ENCODE measurements at regions not wholly inside any gene's neighbourhood (a gene's known extent, or its start where the extent isn't known, plus 50 kb on each side); places are given as distances from the start of the nearest gene placed in this dataset.
"Not testable (repeated sequence)": the region's sequence is repeated elsewhere in the genome, so short reads cannot be mapped to it uniquely, and the experiment has no call there.

DNA sequence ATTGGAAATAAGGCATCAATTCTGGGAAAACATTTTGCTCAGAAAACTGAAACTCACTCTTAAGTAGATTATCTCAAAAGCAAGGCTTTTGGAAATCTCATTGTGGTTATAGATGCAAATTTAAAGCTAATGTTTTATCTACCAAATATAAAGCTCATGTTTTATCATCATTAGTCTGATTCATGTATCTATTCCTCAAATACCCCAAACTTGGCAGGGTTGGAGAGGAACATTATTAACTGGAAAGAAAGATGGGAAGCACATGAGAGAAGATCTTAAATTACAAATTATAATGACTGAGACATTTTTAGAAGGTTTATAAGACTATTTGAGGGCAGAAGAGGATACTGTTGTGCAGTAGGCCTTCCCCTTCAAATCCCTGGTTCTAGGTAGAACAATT, 137.3 kb upstream of the TGFBR2 start:
- DNase-seq (ENCODE audit: low spot score) = no peak

DNA sequence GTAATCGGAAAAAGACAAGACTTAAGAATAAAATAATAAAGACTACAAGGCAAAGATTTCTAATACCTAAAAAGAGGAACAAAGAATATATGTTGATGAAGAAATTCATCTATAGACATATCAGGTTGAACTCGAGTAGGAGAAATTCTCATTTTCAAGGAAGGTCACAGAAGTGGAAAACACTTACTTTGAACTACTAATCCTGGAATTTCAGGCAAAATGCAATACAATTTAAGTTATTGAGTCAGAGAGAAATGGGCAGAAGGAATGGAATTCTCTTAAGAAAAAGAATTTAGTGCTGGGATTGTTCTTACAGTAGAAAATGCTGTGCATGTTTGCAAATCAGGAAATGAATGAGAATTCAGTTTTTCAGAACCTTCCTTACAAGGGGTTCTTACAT, 135.9 kb upstream of the TGFBR2 start:
- DNase-seq (ENCODE audit: low spot score) = no peak

DNA sequence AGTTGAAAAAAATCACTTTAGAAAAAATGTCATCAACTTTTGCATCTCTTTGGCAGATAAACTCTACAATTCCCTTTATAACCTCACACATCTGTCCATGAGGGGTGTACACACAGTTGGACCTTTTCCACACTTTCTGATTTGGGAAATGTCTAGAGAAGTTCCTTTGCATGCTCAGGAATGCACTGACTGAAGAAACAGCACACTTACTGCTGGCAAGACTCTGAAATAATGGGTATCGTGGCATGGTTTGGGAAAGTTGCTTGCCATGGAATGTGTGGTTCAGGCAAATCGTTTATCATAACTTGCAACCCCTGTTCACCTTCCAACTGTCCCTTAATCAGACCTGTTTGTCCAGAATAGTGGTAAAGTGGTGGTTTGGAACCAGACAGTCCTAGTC, 135.3 kb upstream of the TGFBR2 start:
- DNase-seq (ENCODE audit: low spot score) = no peak

DNA sequence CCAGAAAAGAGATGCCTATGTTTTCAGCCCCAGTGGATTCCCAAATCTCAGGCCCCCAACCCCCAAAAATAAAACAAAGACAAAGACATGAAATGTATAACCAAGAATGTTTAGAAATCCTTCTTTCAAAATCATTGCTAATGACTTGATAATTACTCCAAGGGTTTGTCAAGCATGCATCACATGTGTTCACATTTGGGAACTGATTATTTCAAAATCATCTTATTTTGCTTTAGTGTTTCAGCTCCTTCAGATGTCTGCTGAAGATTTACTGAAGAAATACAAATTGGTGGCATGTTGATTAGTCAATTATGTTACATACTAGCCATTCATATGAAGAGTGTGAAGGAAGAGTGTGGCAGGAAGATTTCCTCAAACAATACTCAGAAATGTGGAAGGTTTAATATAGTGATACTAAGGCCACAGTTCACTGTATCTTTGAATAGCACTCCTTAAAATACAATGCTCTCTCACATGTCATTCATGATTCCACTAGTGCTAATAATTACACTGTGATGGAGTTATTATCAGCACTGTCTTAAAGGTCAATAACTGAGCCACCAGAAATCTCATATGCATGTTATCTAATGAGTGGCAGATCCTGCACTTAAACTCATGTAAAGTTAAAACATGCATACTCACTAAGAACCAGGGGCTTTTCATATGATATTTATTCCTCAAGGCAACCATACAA, 134.5 kb upstream of the TGFBR2 start:
- DNase-seq (ENCODE audit: low spot score) = no peak

DNA sequence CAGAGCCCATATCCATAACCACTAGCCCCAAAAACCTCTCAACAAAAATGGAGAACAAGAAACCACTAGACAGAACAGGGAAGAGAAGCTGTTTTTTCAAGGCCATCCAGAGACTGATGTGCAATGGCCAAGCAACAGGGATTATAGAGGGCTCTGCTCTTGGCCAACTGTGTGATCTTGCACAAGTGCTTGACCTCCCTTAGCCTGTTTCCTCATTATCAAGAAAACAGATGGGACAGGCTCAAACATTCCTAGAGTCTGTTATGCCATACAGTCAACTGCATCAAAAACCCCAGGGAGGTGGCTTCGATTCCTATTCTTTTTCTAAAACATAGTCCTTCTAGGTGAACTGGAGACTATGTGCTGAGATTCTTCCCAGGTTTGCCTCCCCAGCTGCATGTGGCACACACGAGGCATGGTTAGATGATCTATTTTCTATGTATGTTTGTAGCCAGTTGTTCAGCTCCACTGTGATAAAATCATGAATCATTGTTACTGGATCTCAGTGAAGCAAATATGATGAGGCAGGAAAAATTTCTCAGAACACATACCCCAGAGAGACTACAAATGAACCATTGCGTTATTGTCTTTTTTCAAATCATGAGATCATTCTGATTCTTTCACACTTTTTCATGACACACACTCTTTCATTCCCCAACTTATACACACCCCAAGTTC, 132.9 kb upstream of the TGFBR2 start:
- DNase-seq (ENCODE audit: low spot score) = no peak

DNA sequence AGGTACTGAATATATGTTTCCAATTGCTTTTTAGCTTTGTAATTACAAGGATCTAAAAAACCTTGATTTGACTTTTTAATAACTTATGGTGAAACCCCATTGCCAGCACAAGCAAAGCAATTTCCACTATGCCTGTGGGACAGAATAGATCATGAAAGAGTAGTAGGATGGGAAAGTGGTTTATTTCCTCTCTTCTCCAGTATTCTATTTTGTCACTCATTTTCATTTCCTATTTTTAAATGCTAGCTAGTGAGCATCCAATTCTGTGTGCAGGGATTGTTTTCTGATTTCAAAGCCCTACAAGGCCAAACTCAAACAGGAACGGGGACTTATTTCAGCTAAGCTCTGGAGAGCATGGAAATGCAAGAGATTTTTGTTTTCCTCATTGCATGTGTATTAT, 132.0 kb upstream of the TGFBR2 start:
- DNase-seq (ENCODE audit: low spot score) = no peak

DNA sequence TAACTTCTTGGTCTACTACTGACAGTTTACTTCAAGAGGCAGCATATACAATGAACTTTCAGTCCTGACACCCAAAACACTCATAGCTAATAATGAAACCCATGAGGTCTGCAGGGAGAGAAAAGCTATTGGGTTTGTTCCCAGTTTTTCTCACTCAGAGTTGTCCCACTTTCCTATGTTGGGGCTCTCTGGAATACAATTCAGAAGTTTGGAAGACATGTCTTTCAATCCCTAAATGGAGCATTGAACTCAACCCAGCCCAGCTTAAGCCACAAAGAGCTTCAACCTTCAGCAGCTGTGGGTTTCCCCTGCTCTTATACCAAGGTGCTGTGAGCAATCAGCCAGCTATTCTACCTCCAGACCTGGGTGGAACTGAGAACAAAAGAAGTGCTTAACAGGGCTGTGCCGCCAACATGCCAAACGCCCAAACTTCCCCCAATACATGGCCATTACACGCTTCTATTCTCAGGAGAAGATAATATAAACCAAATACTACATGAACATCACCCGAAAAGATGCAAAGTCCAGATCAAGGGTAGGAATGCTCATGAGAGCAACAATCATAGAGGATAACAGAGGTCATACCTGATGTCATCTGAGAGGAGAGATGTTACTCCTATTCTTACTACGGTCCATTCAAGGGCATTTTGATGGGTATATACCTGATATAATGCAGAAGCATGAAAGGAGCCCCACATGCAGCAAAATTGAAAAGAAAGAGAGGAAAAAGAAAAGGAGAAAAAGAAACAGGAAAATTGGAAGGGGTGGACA, 131.2 kb upstream of the TGFBR2 start:
- DNase-seq (ENCODE audit: low spot score) = no peak

DNA sequence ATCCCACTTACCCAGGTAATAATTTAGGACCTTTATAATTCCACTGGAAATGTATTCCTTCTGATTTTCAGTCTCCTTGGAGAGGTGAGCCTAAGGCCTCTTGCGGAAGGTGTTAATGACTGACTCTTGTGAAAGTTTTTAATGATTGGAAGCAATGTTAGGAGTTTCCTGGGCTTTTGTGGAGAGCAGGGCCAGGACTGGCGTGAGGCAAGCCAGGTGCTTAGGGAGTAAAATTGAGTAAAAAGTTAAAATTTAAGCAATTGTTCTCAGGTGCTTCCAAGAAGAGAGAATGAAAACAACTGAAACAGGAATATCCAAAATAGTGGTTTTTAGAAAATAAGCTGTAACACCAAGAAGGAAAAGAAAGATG, 130.6 kb upstream of the TGFBR2 start:
- DNase-seq (ENCODE audit: low spot score) = no peak

DNA sequence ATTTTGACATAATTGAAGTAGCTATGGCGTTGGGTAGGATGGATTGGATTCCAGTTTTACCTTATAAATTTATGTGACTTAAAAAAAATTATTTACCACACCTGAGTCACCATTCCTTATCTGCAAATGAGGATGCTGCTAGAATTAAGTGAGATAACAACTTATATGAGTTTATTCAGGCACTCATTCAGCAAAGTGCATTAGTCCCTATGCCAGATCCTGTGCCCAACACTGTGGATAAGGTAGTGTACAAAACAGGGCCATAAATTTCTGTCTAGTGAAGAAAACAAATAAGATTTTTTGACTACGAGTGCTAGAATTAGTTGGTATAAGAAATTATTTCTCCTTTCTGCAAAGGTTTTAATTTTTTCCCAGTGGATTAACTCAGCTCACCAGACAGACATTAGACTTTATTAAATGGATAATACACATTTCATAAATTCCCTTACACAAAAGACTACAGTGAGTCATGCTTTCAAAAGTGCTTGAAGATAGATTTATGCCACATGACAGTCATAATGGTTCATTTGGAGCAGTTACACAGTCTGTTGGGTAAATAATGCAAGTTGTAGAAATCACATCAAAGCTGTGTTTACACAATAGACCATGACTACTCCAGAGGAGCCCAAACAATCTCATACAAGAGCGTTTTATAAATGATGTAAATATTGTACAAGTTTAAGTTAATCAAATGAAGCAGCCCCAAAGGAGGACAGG, 129.9 kb upstream of the TGFBR2 start:
- no peak for DNase-seq (ENCODE audit: low spot score)

DNA sequence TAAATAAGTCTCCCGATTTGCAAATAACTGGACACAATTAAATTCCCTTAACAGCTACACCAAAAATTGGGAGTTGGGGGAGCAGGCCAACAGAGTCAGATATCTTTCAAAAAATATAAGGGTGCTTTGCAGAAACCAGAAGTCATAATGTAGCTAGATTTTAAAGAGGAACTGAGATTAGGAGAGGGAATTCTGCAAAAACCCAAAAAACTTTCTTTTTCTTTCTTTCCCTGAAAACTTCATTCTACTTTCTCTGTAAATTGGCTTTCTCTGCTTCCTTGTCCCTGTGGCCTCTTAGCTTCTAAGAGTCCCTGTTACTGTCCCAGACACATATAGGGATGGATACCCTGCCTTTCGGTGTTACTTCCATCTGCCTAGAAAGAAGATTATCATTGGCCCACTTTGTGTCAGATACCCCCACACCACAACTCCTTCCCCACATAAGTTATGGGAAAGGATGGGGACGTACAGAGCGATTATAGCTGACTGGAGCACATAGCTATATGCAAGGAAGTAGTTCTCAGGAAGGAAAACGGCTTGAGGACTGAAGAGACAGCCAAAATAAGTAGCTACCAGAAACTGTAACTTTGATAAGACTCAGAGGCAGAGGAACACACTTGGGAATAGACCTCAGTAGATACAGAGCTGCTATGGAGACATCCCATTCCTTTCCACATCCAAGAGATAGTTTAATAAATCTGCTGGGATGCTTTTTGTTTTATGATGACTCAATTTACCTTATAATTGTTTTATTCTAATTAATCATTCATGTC, 129.1 kb upstream of the TGFBR2 start:
- DNase-seq (ENCODE audit: low spot score) = no peak

DNA sequence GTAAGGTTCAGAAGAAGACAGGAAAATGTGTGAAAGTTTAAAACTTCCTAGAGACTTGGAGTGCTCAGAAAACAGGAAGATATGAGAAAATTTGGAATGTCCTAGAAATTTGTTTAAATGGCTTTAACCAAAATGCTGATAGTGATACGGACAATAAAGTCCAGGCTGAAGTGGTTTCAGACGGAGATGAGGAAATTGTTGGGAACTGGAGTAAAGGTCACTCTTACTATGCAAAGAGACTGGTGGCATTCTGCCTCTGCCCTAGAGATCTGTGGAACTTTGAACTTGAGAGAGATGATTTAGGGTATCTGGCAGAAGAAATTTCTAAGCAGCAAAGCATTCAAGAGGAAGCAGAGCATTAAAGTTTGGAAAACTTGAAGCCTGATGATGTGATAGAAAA, 126.7 kb upstream of the TGFBR2 start:
- DNase-seq (ENCODE audit: low spot score) = not testable (repeated sequence)

DNA sequence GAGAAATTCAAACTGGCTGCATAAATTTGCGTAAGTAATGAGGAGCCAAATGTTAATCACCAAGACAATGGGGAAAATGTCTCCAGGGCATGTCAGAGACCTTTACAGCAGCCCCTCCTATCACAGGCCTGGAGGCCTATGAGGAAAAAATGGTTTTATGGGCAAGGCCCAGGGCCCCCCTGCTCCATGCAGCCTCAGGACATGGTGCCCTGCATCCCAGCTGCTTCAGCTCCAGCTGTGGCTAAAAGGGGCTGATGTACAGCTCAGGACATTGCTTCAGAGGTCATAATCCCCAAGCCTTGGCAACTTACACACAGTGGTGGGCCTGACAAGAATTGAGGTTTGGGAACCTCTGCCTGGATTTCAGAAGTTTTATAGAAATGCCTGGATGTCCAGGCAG, 126.2 kb upstream of the TGFBR2 start:
- not testable (repeated sequence) for DNase-seq (ENCODE audit: low spot score)

DNA sequence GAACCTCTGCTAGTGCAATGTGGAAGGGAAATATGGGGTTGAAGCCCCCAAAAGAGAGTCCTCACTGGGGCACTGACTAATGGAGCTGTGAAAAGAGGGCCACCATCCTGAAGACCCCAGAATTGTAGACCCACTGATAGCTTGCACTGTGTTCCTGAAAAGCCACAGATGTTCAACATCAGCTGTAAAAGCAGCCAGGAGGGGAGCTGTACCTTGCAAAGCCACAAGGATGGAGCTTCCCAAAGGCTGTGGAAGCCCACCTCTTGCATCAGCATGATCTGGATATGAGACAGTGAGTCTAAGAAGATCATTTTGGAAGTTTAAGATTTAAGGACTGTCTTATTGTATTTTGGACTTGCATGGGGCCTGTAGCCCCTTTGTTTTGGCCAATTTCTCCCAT, 125.8 kb upstream of the TGFBR2 start:
- DNase-seq (ENCODE audit: low spot score) = no peak

DNA sequence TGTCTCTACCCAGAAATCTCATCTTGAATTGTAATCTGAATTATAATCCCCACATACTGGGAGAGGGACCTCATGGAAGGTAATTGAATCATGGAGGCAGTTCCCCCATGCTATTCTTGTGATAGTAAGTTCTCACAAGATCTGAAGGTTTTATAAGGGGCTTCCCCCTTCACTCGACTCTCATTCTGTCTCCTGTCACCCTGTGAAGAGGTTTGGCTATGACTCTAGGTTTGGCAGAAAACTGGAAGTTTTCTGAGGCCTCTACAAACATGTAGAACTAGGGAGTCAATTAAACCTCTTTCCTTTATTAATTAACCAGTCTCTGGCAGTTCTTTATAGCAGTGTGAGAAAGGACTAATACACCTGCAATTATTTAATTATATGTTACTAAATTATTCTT, 125.2 kb upstream of the TGFBR2 start:
- DNase-seq (ENCODE audit: low spot score) = no peak

DNA sequence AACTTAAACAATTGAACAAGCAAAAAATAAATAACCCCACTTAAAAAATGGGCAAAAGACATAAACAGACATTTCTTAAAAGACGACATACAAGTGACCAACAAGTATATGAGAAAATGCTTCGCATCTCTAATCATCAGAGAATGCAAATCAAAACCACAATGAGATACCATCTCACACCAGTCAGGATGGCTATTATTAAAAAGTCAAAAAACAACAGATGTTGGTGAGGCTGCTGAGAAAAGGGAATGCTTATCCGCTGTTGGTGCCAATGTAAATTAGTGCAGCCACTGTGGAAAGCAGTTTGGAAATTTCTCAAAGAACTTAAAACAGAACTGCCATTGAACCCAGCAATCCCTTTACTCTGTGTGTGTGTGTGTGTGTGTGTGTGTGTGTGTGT, 122.2 kb upstream of the TGFBR2 start:
- DNase-seq (ENCODE audit: low spot score) = not testable (repeated sequence)

DNA sequence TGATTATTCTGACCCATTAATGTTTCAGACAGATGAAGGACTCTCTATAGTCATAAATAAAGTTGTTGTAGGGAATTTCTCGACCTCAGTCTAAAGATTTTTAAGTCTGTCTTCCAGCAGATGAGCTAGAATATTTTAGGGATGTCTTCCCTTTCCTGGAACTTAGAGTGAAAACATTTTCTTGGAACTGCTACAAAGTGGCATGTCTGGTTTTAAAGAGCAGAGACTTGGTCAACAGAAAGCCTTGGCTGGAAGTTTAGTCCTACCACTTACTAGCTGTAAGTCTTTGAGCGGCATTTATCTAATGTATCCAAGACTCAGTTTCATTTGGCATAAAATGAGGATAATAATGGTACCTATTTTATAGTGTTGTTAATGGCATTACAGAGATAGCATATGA, 120.0 kb upstream of the TGFBR2 start:
- no peak for DNase-seq (ENCODE audit: low spot score)

DNA sequence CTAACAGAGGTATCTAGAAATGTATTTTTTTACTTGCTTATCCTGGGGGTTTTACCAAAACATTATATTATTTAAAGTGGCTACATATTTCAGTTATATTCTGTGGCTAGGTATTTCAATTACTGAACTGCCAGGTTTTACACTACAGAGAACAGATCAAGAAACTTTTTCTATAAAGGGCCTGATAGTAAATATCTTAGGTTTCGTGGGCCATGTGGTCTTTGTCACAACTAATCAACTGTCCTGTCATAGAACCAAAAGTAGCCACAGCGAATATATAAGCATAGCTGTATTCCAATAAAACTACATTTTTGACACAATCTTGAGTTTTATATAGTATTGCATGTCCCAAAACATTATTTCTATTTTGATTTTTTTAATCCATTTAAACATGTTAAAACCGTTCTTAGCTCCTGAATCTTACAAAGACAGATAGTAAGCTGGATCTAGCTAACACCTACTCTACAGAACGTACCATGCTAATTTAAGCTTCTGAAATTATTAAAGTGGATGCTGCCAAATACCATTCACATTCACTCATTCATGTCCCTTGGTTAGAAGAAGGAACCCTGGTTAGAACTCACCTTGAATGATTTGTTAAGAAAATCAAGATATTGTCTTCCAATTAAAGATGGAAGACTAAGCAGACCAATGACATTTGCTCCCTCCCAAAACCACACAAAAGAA, 118.2 kb upstream of the TGFBR2 start:
- no peak for DNase-seq (ENCODE audit: low spot score)

DNA sequence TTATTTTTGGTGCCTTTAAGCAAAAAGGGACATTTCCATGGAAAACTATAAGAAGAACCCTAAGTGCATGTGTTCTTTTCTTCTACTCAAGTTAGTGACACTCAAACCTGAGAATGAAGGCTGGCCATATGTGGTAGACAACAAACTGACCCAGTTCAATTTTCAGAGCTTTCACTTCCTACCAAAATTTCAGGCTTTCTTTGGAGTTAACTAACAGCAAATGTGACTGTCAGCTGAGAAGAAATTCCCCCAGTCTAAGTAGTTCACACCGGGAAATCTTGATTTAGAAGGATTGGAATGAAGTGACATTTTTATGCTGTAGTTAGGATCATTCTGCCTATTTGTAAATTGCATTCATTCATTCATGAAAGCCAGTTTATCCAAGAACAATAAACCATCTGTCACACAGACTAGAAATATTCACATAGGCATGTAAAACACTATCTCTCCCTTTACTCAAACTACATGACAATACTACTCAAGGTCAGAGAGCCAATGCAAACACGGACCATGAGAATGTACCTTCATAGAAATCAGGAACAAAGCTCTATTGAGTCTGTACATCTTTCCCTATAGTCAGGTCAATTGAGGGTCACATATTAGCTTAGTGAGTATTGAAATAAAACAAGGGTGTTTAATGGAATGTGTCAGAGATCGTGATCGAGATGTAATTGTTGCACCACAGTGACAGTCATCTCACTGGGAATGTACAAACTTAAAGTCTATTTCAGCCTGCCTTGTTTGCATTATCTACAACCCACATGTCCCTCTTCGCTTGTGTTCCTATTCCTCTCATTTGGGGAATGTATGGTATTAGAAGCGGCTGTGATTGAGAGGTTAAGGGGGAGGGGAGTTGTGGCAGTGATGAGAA, 113.8 kb upstream of the TGFBR2 start:
- DNase-seq (ENCODE audit: low spot score) = no peak

DNA sequence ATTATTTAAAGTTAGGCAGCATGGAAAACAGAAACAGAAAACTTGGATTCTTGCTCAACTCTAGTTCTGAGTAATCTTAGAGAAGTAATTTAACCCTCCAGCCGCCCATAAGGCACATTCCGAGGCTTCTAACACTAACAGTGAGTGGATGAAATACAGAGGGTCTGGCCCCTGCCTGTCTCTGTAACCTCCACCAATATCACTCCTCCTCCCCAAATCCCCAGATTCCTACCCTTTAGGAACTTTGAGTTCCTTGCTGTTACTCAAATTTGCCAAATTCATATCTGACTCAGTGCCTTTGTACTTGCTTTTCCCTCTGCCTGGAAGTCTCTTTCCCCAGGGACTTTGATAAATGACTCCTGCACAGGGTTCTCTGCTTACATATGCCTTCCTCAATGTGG, 112.5 kb upstream of the TGFBR2 start:
- DNase-seq (ENCODE audit: low spot score) = no peak
